Small intestine (tissue), 7 donors: ENCODE measurements at regions not wholly inside any gene's neighbourhood (a gene's known extent, or its start where the extent isn't known, plus 50 kb on each side); places are given as distances from the start of the nearest gene placed in this dataset.
"Not testable (repeated sequence)": the region's sequence is repeated elsewhere in the genome, so short reads cannot be mapped to it uniquely, and the experiment has no call there.

Experiments
- DNase-seq, 2 donors: peaks; one replicate each; pipeline versions ENCODE4 v3.0.0 to v3.0.0-alpha.2; 2013
- FAIRE-seq: peaks from 2 replicates; lab custom pipeline; 2012; peaks lifted over from hg19 to GRCh38; lab: Jason Lieb, UNC
- H3K27ac ChIP-seq, 3 donors: one replicate each; pipeline ENCODE4 v1.5.1; 2013; ENCODE audit warnings: low read length in 2 of 3, mild to moderate bottlenecking in 2 of 3, control low read depth in 1 of 3, inconsistent platforms in 1 of 3, low read depth in 1 of 3, moderate library complexity in 1 of 3
- H3K27me3 ChIP-seq, 3 donors: one replicate each; pipeline ENCODE4 v1.6.1; 2013; ENCODE audit warnings: low read length in 3 of 3, inconsistent platforms in 1 of 3; ENCODE audit not compliant: control insufficient read depth in 3 of 3, insufficient read depth in 3 of 3
- H3K36me3 ChIP-seq, 3 donors: one replicate each; pipeline ENCODE4 v1.6.1; 2013; ENCODE audit warnings: low read length in 3 of 3, inconsistent platforms in 1 of 3, low read depth in 1 of 3, mild to moderate bottlenecking in 1 of 3, moderate library complexity in 1 of 3; ENCODE audit not compliant: control insufficient read depth in 3 of 3, insufficient read depth in 2 of 3
- H3K4me1 ChIP-seq, 3 donors: one replicate each; pipeline ENCODE4 v1.6.1; 2013; ENCODE audit warnings: low read length in 2 of 3, inconsistent platforms in 1 of 3, low read depth in 1 of 3, mild to moderate bottlenecking in 1 of 3, moderate library complexity in 1 of 3; ENCODE audit not compliant: control insufficient read depth in 3 of 3, insufficient read depth in 2 of 3
- H3K4me3 ChIP-seq, 3 donors: one replicate each; pipeline ENCODE4 v1.5.1; 2013; ENCODE audit warnings: low read length in 3 of 3, control low read depth in 1 of 3, inconsistent platforms in 1 of 3, low read depth in 1 of 3, mild to moderate bottlenecking in 1 of 3, moderate library complexity in 1 of 3
- H3K9me3 ChIP-seq, 2 donors: one replicate each; pipeline ENCODE4 v1.6.1; 2013; ENCODE audit warnings: low read depth in 1 of 2, low read length in 1 of 2; ENCODE audit not compliant: control insufficient read depth in 2 of 2, insufficient read depth in 1 of 2
- WGBS, 3 donors: extraction: QIAGEN DNeasy Blood & Tissue Kit; methylation state at CpG; one replicate each; pipeline ENCODE4 v1.1.7; 2013; 5-methylcytosine and 5-hydroxymethylcytosine counted together
- donor health status: healthy with polysubstance abuse.
- donor health status: control.
- donor health status: control.
- donor health status: Bipolar disorder and iron deficiency.
- donor health status: healthy.

DNA sequence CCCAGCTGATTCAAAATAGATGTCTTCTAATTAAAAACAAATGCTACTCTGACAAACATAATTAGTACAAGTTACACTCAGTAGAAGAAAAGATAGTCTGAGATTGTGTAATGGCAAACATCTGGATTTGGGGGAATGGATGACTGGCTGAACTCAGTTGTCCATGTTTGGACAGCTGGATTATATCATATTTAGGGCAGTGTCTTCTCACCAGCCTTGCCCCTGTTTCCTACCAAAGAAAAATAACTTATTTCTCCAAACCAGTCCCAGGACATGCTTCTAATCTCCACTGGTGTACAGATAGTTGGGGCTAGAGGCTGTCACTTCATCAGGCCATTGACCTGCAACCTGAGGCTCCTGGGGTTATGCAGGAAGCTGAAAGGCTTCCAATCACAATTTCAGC, 237.3 kb downstream of the USP46 start:
- FAIRE-seq (no peak), DNase-seq (no peak)
- no peak overlapping the region for H3K27ac ChIP-seq
- no peaks in the 10 kb centered on the region for H3K36me3 ChIP-seq
- peaks cover 0 to 2% of the 10 kb centered on the region in 2 donors for H3K9me3 ChIP-seq
- H3K4me1 ChIP-seq: no peaks in the 10 kb centered on the region
- no peak overlapping the region for H3K4me3 ChIP-seq
- no peaks in the 10 kb centered on the region for H3K27me3 ChIP-seq

DNA sequence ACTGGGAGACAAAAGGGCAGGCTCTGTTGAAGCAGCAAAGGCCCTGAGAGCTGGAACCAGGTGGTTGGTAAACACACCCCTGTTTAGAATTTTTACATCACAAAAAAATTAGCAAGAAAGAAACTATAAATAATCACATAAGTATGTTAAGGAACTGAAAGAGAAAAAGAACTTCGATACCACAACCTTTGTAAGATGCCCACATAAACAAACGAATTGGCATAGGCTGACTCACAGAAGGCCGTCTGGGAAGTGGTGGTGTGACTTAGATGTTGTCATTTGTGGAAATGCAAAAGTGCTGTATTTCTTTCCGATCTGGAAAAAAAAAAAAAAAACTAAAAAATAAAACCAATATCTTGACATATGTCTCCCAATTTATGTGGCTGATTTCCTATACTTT, 235.1 kb downstream of the USP46 start:
- FAIRE-seq (no peak), DNase-seq (no peak)
- Histone ChIP-seq H3K36me3 (no peaks in the 10 kb centered on the region), H3K9me3 (peaks cover 0 to 2% of the 10 kb centered on the region in 2 donors), H3K4me3 (no peak overlapping the region), H3K4me1 (no peaks in the 10 kb centered on the region), H3K27me3 (no peaks in the 10 kb centered on the region), H3K27ac (no peak overlapping the region)
- 72 to 84% (median 77%) methylated on average over 4 of the region's 4 CpGs for WGBS, 3 donors

GRCh38 chr4:52425751-52426326, 233.3 kb downstream of the USP46 start:
- no peaks in the 10 kb centered on the region for H3K27me3 ChIP-seq
- no peaks in the 10 kb centered on the region for H3K4me1 ChIP-seq
- H3K27ac ChIP-seq: no peak overlapping the region
- no peak overlapping the region for H3K4me3 ChIP-seq
- FAIRE-seq (no peak), DNase-seq (no peak)
- WGBS, 3 donors: 63 to 74% (median 65%) methylated on average over 3 of the region's 3 CpGs
- no peaks in the 10 kb centered on the region for H3K36me3 ChIP-seq
- peaks cover 0 to 2% of the 10 kb centered on the region in 2 donors for H3K9me3 ChIP-seq

GRCh38 chr4:52431410-52431809, 227.7 kb downstream of the USP46 start:
- DNase-seq (no peak), FAIRE-seq (no peak)
- Histone ChIP-seq H3K9me3 (no peaks in the 10 kb centered on the region), H3K36me3 (no peaks in the 10 kb centered on the region), H3K4me3 (no peak overlapping the region), H3K4me1 (no peaks in the 10 kb centered on the region), H3K27me3 (no peaks in the 10 kb centered on the region), H3K27ac (no peak overlapping the region)

DNA sequence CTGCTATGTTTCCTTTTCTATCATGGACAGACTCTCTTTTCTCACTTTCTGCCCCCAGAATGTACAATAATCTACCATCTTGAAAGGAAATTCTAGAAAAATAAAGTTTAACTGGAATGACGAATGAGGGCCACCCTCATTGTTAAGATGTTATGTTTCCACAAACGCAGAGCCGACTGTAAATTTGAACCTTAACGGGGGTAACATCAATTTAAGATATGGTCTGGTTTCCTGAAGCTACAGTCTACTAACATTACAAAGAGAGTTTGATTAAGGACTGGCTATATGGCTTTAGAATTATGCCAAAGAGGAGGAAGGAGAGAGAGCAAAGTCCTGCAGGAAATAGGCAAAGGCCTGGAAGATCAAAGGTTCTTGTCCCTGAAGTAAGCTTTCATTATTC, 227.2 kb downstream of the USP46 start:
- H3K27ac ChIP-seq: no peak overlapping the region
- 66 to 74% (median 74%) methylated on average over 4 of the region's 4 CpGs for WGBS, 3 donors
- H3K4me1 ChIP-seq: no peaks in the 10 kb centered on the region
- no peaks in the 10 kb centered on the region for H3K27me3 ChIP-seq
- H3K9me3 ChIP-seq: no peaks in the 10 kb centered on the region
- no peak for FAIRE-seq
- no peak overlapping the region for H3K4me3 ChIP-seq
- DNase-seq: no peak
- no peaks in the 10 kb centered on the region for H3K36me3 ChIP-seq

DNA sequence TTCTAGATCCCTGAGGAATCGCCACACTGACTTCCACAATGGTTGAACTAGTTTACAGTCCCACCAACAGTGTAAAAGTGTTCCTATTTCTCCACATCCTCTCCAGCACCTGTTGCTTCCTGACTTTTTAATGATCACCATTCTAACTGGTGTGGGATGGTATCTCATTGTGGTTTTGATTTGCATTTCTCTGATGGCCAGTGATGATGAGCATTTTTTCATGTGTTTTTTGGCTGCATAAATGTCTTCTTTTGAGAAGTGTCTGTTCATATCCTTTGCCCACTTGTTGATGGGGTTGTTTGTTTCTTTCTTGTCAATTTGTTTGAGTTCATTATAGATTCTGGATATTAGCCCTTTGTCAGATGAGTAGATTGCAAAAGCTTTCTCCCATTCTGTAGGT, 216.6 kb downstream of the USP46 start:
- H3K27me3 ChIP-seq, H3K4me3 ChIP-seq, H3K27ac ChIP-seq, H3K4me1 ChIP-seq, FAIRE-seq, DNase-seq, H3K36me3 ChIP-seq, H3K9me3 ChIP-seq: not testable (repeated sequence)
- WGBS, 3 donors: no CpG with 5 or more reads among the region's 1 CpG

DNA sequence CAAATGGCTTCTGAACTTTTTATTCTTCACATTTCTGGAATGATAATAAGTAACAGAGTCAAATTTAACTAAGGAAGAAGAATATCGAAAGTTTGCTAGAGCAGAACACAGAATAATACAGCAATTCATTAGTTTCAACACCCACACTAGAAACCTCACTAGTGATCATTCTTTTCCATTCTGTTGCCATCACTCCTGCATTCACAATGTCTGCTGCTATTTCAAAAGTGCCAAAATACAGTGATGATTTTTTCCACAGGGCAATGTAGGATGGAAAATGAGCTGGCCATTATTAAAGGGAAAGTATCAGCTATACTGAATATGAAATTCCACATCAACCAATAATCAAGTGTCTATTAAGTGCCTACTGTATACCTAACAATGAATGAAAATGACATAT, 186.7 kb downstream of the USP46 start:
- no peak overlapping the region for H3K4me3 ChIP-seq
- H3K36me3 ChIP-seq: no peaks in the 10 kb centered on the region
- H3K4me1 ChIP-seq: no peaks in the 10 kb centered on the region
- H3K27ac ChIP-seq: no peak overlapping the region
- DNase-seq (no peak), FAIRE-seq (no peak)
- no peaks in the 10 kb centered on the region for H3K9me3 ChIP-seq
- H3K27me3 ChIP-seq: no peaks in the 10 kb centered on the region
- 84 to 88% (median 87%) methylated on average over 1 of the region's 1 CpG for WGBS, 3 donors

- no peak overlapping the region for H3K4me3 ChIP-seq
- H3K27me3 ChIP-seq: no peaks in the 10 kb centered on the region
- no peak overlapping the region for H3K27ac ChIP-seq
- no peaks in the 10 kb centered on the region for H3K9me3 ChIP-seq
- H3K36me3 ChIP-seq: no peaks in the 10 kb centered on the region
- H3K4me1 ChIP-seq: no peaks in the 10 kb centered on the region
- FAIRE-seq: no peak
- WGBS, 3 donors: 73 to 86% (median 81%) methylated on average over 3 of the region's 3 CpGs
- DNase-seq: no peak
These were observed 181.8 kb downstream of the USP46 start for GRCh38 chr4:52477191-52477780.
